Sigmoid colon (tissue), 4 donors: ENCODE measurements at regions not wholly inside any gene's neighbourhood (a gene's known extent, or its start where the extent isn't known, plus 50 kb on each side); places are given as distances from the start of the nearest gene placed in this dataset.
"Not testable (repeated sequence)": the region's sequence is repeated elsewhere in the genome, so short reads cannot be mapped to it uniquely, and the experiment has no call there.

Source experiments
- EP300 ChIP-seq, 4 donors: sonication (generic); formaldehyde crosslinking; IDR thresholded peaks; one replicate each; pipeline ENCODE4 v1.6.1; 2017; ENCODE audit warnings: antibody characterized with exemption in 4 of 4
- POLR2AphosphoS5 ChIP-seq, 4 donors: sonication (generic); formaldehyde crosslinking; IDR thresholded peaks; one replicate each; pipeline ENCODE4 v1.6.1; 2017; ENCODE audit warnings: antibody characterized with exemption in 4 of 4
- TF ChIP-seq, protein P1 (sequence below), 4 experiments: fragments of 450-650 bp in 3 of 4; fragments of 200-600 bp in 1 of 4; IDR thresholded peaks; one replicate each; pipeline ENCODE4 v1.5.1; 2016 to 2019; ENCODE audit warnings: antibody characterized with exemption in 4 of 4, mild to moderate bottlenecking in 3 of 4, moderate library complexity in 2 of 4

DNA sequence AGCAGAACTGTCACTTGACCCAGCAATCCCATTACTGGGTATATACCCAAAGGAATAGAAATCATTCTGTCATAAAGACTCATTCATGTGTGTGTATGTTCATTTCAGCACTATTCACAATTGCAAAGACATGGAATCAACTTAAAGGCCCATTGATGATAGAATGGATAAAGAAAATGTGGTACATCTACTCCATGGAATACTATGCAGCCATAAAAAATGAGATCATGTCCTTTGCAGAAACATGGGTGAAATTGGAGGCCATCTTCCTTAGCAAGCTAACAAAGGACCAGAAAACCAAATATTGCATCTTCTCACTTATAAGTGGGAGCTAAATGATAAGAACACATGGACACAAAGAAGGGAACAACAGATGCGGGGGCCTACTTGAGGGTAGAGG is 422.5 kb downstream of the HS3ST3B1 start:
- TF ChIP-seq POLR2AphosphoS5, EP300 (IDR thresholded peaks at IDR 0.05): not testable (repeated sequence)
- TF ChIP-seq, protein P1, sequence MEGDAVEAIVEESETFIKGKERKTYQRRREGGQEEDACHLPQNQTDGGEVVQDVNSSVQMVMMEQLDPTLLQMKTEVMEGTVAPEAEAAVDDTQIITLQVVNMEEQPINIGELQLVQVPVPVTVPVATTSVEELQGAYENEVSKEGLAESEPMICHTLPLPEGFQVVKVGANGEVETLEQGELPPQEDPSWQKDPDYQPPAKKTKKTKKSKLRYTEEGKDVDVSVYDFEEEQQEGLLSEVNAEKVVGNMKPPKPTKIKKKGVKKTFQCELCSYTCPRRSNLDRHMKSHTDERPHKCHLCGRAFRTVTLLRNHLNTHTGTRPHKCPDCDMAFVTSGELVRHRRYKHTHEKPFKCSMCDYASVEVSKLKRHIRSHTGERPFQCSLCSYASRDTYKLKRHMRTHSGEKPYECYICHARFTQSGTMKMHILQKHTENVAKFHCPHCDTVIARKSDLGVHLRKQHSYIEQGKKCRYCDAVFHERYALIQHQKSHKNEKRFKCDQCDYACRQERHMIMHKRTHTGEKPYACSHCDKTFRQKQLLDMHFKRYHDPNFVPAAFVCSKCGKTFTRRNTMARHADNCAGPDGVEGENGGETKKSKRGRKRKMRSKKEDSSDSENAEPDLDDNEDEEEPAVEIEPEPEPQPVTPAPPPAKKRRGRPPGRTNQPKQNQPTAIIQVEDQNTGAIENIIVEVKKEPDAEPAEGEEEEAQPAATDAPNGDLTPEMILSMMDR (IDR thresholded peaks at IDR 0.05) = not testable (repeated sequence)
